ENCODE measurements at regions not wholly inside any gene's neighbourhood (a gene's known extent, or its start where the extent isn't known, plus 50 kb on each side); places are given as distances from the start of the nearest gene placed in this dataset.

- TF ChIP-seq EZH2 (IDR thresholded peaks at IDR 0.05; ENCODE audit: borderline replicate concordance, low read length) = no peak
- TF ChIP-seq CTCF (conservative IDR thresholded peaks at IDR 0.05 in 1 of 2, IDR thresholded peaks at IDR 0.05 in 1 of 2; ENCODE audit: extremely low read depth in 1 of 2, insufficient read depth in 1 of 2, low read depth in 1 of 2, low read length in 2 of 2) = no peak
Observed at GRCh38 chr15:87740655-87741344, 515.7 kb downstream of the NTRK3 start.

Measured in mammary epithelial cell (primary cell).